ENCODE measurements at regions not wholly inside any gene's neighbourhood (a gene's known extent, or its start where the extent isn't known, plus 50 kb on each side); places are given as distances from the start of the nearest gene placed in this dataset.

GRCh38 chr5:106106384-106106783, 1564.4 kb downstream of the EFNA5 start:
- DNase-seq = no peak
- no peak overlapping the region for H2BK15ac ChIP-seq (ENCODE audit: low read depth, low read length)
- H3K9me3 ChIP-seq (ENCODE audit: control insufficient read depth, low read depth, low read length) = no peaks in the 10 kb centered on the region
- H3K4me1 ChIP-seq (ENCODE audit: insufficient read depth, low read length) = no peaks in the 10 kb centered on the region
- H3K56ac ChIP-seq (ENCODE audit: insufficient read length, low read depth, low read length) = no peak overlapping the region
- no peaks in the 10 kb centered on the region for H3K79me1 ChIP-seq (ENCODE audit: insufficient read depth, low read depth, low read length, poor library complexity, severe bottlenecking)
- H3K4me2 ChIP-seq (ENCODE audit: insufficient read depth, insufficient read length, low read length) = no peak overlapping the region
- no peak overlapping the region for H3K27ac ChIP-seq (ENCODE audit: insufficient read length, low read depth, low read length)
- no peak overlapping the region for H3K18ac ChIP-seq (ENCODE audit: insufficient read length, low read depth, low read length)
- H2BK12ac ChIP-seq (ENCODE audit: insufficient read length, low read depth, low read length) = no peak overlapping the region
- Mint-ChIP-seq H3K9me3 (no peaks in the 10 kb centered on the region), H3K27me3 (ENCODE audit: low read depth) (no peaks in the 10 kb centered on the region), H3K4me1 (peaks cover 0 to 6% of the 10 kb centered on the region in 2 experiments; a peak in 2 of 4 replicates), H3K4me3 (no peak overlapping the region), H3K27ac (no peak overlapping the region), H3K36me3 (ENCODE audit: insufficient read depth in 1 of 3, low read depth in 3 of 3) (no peaks in the 10 kb centered on the region)
- no peak for TF ChIP-seq CTCF (conservative IDR thresholded peaks at IDR 0.05)
- WGBS (ENCODE audit: extremely low coverage, insufficient read length, low lambda C conversion rate) = no CpG with 5 or more reads among the region's 2 CpGs
- H3K4ac ChIP-seq (ENCODE audit: low read depth, low read length) = no peak overlapping the region
- H3T11ph ChIP-seq (ENCODE audit: low read length) = no peak overlapping the region
- H3K79me2 ChIP-seq (ENCODE audit: insufficient read depth, low read length) = no peaks in the 10 kb centered on the region
- H4K5ac ChIP-seq (ENCODE audit: insufficient read length, low read depth, low read length) = no peak overlapping the region
- H2BK120ac ChIP-seq (ENCODE audit: low read depth, low read length, poor library complexity, severe bottlenecking) = no peak overlapping the region
- H3K14ac ChIP-seq (ENCODE audit: insufficient read depth, low read length) = no peak overlapping the region
- H2BK5ac ChIP-seq (ENCODE audit: insufficient read length, low read length) = no peak overlapping the region
- no peak overlapping the region for H2BK20ac ChIP-seq (ENCODE audit: low read depth, low read length, poor library complexity, severe bottlenecking)
- no peak overlapping the region for H2AFZ ChIP-seq (ENCODE audit: low read length)
- no peak overlapping the region for H4K8ac ChIP-seq (replicated peaks; ENCODE audit: insufficient read length, low read depth, low read length)
- no peaks in the 10 kb centered on the region for H3K27me3 ChIP-seq (ENCODE audit: insufficient read depth, low read length)
- no peak overlapping the region for H4K91ac ChIP-seq (ENCODE audit: insufficient read length, low read depth, low read length)
- no peak overlapping the region for H3K23ac ChIP-seq (ENCODE audit: insufficient read length, low read depth, low read length)
- no peaks in the 10 kb centered on the region for H4K20me1 ChIP-seq (ENCODE audit: control insufficient read depth, insufficient read depth, insufficient read length)
- no peaks in the 10 kb centered on the region for H3K23me2 ChIP-seq (ENCODE audit: insufficient read length, low read depth, low read length, poor library complexity, severe bottlenecking)
- no peak overlapping the region for H3K9ac ChIP-seq (ENCODE audit: extremely low read depth, insufficient read length, low read length)
- no peak overlapping the region for H2AK5ac ChIP-seq (ENCODE audit: insufficient read length, low read length)
